ENCODE measurements at regions not wholly inside any gene's neighbourhood (a gene's known extent, or its start where the extent isn't known, plus 50 kb on each side); places are given as distances from the start of the nearest gene placed in this dataset.
"Not testable (repeated sequence)": the region's sequence is repeated elsewhere in the genome, so short reads cannot be mapped to it uniquely, and the experiment has no call there.

DNA sequence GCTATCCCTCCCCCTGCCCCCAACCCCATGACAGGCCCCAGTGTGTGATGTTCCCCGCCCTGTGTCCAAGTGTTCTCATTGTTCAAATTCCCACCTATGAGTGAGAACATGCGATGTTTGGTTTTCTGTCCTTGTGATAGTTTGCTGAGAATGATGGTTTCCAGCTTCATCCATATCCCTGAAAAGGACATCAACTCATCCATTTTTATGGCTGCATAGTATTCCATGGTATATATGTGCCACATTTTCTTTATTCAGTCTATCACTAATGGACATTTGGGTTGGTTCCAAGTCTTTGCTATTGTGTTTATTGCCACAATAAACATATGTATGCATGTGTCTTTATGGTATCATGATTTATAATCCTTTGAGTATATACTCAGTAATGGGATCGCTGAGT is 140.2 kb upstream of the SLC35F3 start:
- TF ChIP-seq, protein P1, sequence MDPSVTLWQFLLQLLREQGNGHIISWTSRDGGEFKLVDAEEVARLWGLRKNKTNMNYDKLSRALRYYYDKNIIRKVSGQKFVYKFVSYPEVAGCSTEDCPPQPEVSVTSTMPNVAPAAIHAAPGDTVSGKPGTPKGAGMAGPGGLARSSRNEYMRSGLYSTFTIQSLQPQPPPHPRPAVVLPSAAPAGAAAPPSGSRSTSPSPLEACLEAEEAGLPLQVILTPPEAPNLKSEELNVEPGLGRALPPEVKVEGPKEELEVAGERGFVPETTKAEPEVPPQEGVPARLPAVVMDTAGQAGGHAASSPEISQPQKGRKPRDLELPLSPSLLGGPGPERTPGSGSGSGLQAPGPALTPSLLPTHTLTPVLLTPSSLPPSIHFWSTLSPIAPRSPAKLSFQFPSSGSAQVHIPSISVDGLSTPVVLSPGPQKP (IDR thresholded peaks at IDR 0.05; ENCODE audit: low read depth, low read length), result not testable (repeated sequence)
- TF ChIP-seq USF2 (IDR thresholded peaks at IDR 0.05); POLR2A (IDR thresholded peaks at IDR 0.05; ENCODE audit: low read length); BHLHE40 (IDR thresholded peaks at IDR 0.05; ENCODE audit: low read depth, low read length); EP300 (IDR thresholded peaks at IDR 0.05); SREBF2 (IDR thresholded peaks at IDR 0.05); RCOR1 (IDR thresholded peaks at IDR 0.05; ENCODE audit: low read depth, low read length); REST (IDR thresholded peaks at IDR 0.05); HDAC2 (IDR thresholded peaks at IDR 0.05); RAD21 (conservative IDR thresholded peaks at IDR 0.05 in 1 of 2, IDR thresholded peaks at IDR 0.05 in 1 of 2); RFX5 (IDR thresholded peaks at IDR 0.05); JUN (IDR thresholded peaks at IDR 0.05): not testable (repeated sequence)
- TF ChIP-seq, protein P2, sequence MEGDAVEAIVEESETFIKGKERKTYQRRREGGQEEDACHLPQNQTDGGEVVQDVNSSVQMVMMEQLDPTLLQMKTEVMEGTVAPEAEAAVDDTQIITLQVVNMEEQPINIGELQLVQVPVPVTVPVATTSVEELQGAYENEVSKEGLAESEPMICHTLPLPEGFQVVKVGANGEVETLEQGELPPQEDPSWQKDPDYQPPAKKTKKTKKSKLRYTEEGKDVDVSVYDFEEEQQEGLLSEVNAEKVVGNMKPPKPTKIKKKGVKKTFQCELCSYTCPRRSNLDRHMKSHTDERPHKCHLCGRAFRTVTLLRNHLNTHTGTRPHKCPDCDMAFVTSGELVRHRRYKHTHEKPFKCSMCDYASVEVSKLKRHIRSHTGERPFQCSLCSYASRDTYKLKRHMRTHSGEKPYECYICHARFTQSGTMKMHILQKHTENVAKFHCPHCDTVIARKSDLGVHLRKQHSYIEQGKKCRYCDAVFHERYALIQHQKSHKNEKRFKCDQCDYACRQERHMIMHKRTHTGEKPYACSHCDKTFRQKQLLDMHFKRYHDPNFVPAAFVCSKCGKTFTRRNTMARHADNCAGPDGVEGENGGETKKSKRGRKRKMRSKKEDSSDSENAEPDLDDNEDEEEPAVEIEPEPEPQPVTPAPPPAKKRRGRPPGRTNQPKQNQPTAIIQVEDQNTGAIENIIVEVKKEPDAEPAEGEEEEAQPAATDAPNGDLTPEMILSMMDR (IDR thresholded peaks at IDR 0.05), result not testable (repeated sequence)

All from A549 (cell line).